Astrocyte of the cerebellum (primary cell): ENCODE measurements at regions not wholly inside any gene's neighbourhood (a gene's known extent, or its start where the extent isn't known, plus 50 kb on each side); places are given as distances from the start of the nearest gene placed in this dataset.
"Not testable (repeated sequence)": the region's sequence is repeated elsewhere in the genome, so short reads cannot be mapped to it uniquely, and the experiment has no call there.

ENCODE experiments used
- DNase-seq: peaks from one replicate; pipeline ENCODE4 v3.0.0-alpha.2; 2011; ENCODE audit warnings: low read depth
- H3K4me3 ChIP-seq: 2 replicates; pipeline ENCODE4 v1.5.1; 2011; ENCODE audit warnings: mild to moderate bottlenecking, low read depth, low read length, moderate library complexity
- in situ Hi-C: cut with HindIII; loops from 2 replicates; pipeline ENCODE4 v1.10.0; 2017; ENCODE audit warnings: low sequenced_read_pairs
- TF ChIP-seq, protein P1 (sequence below): IDR thresholded peaks from 2 replicates; pipeline ENCODE4 v1.5.1; 2012; ENCODE audit warnings: low read length, low read depth, moderate library complexity, mild to moderate bottlenecking; ENCODE audit errors: missing control alignments

DNA sequence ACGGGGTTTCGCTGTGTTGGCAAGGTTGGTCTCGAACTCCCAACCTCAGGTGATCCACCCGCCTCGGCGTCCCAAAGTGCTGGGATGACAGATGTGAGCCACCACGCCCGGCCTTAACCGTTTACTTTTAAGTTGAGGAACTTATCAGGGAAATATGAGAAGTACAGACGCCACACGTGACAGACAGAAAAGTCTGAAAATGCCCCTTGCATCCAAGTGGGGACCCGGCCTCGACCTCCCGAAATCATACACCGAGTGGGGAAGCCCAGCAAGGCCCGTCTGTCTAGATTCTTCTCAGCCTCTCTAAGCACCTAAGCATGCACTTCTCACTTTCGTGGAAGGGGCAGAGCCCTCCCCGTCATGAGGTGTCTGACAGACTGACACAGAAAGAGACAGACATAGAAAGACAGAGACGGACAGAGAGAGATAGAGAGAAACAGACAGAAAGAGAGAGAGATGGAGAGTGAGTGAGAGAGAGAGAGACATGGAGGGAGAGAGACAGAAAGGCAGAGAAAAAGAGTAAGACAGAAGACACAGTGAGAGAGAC, 107.3 kb upstream of the ANKRD30BL start:
- TF ChIP-seq, protein P1, sequence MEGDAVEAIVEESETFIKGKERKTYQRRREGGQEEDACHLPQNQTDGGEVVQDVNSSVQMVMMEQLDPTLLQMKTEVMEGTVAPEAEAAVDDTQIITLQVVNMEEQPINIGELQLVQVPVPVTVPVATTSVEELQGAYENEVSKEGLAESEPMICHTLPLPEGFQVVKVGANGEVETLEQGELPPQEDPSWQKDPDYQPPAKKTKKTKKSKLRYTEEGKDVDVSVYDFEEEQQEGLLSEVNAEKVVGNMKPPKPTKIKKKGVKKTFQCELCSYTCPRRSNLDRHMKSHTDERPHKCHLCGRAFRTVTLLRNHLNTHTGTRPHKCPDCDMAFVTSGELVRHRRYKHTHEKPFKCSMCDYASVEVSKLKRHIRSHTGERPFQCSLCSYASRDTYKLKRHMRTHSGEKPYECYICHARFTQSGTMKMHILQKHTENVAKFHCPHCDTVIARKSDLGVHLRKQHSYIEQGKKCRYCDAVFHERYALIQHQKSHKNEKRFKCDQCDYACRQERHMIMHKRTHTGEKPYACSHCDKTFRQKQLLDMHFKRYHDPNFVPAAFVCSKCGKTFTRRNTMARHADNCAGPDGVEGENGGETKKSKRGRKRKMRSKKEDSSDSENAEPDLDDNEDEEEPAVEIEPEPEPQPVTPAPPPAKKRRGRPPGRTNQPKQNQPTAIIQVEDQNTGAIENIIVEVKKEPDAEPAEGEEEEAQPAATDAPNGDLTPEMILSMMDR: no peak
- in situ Hi-C loops: no loop called here
- no peak overlapping the region for H3K4me3 ChIP-seq
- DNase-seq: no peak

DNA sequence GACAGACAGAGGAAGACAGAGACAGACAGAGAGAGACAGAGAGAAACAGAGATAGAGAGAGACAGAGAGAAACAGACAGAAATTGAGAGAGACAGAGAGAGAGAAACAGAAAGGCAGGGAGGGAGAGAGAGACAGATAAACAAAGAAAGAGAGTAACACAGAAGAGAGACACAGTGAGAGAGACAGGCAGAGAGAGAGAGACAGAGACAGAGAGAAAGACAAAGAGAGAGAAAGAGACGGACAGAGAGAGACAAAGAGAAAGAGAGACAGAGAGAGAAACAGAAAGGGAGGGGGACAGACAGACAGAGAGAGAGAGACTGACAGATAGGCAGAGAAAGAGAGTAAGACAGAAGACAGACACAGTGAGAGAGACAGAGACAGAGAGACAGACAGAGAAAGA, 108.5 kb upstream of the ANKRD30BL start:
- no peak for DNase-seq
- TF ChIP-seq, protein P1: no peak
- in situ Hi-C loops: no loop called here
- no peak overlapping the region for H3K4me3 ChIP-seq

DNA sequence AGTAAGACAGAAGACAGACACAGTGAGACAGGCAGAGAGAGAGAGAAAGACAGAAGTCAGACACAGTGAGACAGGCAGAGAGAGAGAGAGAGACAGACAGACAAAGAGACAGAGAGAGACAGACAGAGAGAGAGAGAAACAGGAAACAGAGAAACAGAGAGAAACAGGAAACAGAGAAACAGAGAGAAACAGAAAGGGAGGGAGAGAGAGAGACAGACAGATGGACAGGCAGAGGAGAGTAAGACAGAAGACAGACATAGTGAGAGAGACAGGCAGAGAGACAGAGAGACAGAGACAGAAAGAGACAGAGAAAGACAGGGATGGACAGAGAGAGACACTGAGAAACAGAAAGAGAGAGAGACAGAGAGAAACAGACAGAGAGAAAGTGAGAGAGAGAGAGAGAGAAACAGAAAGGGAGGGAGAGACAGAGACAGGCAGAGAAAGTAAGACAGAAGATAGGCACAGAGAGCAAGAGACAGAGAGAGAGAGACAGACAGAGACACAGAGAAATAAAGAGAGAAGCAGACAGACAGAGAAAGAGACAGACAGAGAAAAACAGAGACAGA, 109.3 kb upstream of the ANKRD30BL start:
- in situ Hi-C loops: no loop called here
- DNase-seq: no peak
- H3K4me3 ChIP-seq: no peak overlapping the region
- TF ChIP-seq, protein P1: no peak

DNA sequence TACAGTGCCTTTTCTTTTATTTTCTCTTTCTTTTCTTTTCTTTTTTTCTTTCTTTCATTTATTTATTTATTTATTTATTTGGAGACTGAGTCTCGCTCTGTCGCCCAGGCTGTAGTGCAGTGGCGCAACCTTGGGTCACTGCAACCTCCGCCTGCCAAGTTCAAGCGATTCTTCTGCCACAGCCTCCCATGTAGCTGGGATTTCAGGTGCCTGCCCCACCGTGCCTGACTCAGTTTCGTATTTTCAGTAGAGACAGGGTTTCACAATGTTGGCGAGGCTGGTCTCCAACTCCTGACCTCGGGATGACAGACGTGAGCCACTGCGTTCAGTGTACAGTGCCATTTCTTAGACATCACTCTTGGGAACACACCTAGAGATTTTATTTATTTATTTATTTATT, 110.0 kb upstream of the ANKRD30BL start:
- DNase-seq, H3K4me3 ChIP-seq, in situ Hi-C loops: not testable (repeated sequence)

DNA sequence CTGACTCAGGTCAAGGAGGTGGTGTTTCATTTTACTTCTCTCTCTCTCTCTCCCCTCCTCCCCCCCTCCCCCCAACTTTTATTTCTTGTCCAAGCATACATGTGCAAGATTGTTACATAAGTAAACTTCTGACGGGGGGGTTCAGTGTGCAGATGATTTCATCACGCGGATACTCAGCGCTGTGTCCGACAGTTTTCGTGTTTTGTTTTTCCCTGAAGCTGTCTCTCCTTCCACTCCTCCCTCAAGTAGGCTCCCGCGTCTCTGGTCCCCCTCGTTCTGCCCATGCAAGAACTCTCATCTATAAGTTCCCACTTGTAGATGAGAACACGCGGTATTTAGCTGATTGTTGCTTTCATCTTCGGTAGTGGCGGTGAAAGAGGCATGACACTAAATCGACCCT, 111.0 kb upstream of the ANKRD30BL start:
- H3K4me3 ChIP-seq: no peak overlapping the region
- in situ Hi-C loops: no loop called here
- TF ChIP-seq, protein P1: no peak
- DNase-seq: no peak

DNA sequence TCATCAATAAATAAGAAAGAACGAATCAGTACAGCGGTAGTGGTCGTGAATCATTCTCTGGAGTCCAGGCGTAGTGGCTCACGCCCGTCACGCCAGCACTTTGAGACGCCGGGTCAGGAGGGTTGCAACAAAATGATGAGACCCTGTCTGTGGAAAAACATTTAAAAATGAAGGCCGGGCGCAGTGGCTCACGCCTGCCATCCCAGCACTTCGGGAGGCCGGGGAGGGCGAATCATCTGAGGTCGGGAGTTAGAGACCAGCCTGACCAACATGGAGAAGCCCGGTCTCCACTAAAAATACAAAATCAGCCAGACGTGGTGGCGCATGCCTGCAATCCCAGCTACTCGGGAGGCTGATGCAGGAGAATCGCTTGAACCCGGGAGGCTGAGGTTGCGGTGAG, 111.8 kb upstream of the ANKRD30BL start:
- in situ Hi-C loops, H3K4me3 ChIP-seq, DNase-seq: not testable (repeated sequence)

DNA sequence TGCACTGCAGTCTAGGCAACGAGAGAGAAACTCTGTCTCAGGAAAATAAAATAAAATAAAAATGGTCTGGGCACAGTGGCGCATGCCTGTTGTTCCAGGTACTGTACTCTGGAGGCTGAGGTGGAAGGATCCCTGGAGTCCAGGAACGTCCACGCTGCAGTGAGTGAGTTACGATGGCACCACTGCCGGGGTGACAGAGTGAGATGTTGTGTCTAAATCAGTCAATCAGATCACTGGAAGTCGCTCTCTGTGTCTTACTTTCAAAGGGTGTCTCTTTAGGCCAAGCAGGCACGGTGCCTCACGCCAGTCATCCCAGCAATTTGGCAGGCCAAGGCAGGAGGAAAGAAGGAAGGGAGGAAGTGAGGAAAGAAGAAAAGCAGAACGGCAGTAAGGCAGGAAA, 112.2 kb upstream of the ANKRD30BL start:
- in situ Hi-C loops: no loop called here
- DNase-seq: no peak
- TF ChIP-seq, protein P1: no peak
- H3K4me3 ChIP-seq: no peak overlapping the region

DNA sequence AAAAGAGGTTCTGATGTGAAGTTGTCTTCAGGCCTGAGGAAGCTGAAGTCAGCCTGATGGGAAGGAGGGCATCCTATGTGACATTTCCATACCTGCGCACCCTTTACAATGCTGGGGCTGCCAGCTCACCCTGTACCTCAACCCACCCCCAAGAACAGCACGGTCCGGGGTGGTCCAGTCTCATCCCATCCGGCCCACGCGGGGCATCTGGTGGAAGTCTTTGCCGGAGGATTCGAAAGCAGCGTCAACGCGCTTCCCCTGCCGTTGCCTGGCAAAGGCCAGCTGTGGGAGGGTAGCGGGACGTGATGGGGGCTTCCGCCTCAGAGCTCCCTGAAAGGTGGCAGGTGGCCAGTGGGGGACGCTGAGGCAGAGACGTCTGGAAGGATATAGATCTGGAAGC, 113.6 kb upstream of the ANKRD30BL start:
- TF ChIP-seq, protein P1: no peak
- in situ Hi-C loops: no loop called here
- no peak for DNase-seq
- H3K4me3 ChIP-seq: no peak overlapping the region
